Panc1 (cell line): ENCODE measurements at regions not wholly inside any gene's neighbourhood (a gene's known extent, or its start where the extent isn't known, plus 50 kb on each side); places are given as distances from the start of the nearest gene placed in this dataset.

Experiments used
- POLR2AphosphoS5 ChIP-seq: IDR thresholded peaks from 2 replicates; pipeline ENCODE4 v1.6.1; 2012; ENCODE audit warnings: mild to moderate bottlenecking, low read depth, low read length, moderate library complexity
- TCF7L2 ChIP-seq: IDR thresholded peaks from 2 replicates; pipeline ENCODE4 v1.6.1; 2011; ENCODE audit warnings: mild to moderate bottlenecking, low read depth, low read length, inconsistent platforms

DNA sequence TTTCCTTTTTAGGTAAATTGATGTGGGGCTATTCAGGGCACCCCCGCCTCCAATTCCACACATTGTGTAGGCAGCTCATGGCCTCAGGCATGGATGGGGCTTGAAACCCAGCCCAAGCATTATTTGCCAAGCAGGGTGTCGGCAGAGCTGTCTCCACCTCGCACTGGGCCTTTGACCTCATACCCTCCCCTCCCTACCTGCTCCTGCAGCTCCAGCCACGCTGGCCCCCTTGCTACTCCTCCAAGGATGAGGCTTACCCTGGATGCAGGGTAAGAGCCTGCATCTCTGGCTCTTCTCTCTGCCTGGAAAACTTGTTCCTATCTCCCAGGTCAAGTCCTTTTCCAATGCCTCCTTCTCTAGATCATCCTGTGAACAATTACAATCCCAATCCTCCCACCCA, 232.6 kb downstream of the SOD2 start:
- TF ChIP-seq TCF7L2 (no peak), POLR2AphosphoS5 (no peak)
